ENCODE measurements at regions not wholly inside any gene's neighbourhood (a gene's known extent, or its start where the extent isn't known, plus 50 kb on each side); places are given as distances from the start of the nearest gene placed in this dataset.
A peak's percentile ranks its signal among the peaks of the same experiment; 100 is the strongest.

DNA sequence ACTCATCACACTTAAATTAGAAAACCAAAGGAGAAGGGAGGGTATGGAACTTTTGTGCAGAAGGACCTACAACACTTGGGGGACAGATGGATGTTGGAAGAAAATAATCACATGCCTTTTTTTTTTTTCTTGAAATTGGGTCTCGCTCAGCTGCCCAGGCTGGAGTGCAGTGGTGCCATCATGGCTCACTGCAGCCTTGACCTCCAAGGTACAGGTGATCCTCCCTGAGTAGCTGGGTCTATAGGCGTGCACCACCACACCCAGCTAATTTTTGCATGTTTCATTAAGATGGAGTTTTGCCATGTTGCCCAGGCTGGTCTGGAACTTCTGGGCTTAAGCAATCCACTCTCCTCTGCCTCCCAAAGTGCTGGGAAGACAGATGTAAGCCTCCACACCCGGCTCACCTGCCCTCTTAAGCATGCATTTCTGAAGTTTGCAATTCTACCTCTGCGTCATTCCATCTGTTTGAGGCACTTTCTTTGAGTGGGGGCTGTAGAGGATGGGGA is 370.8 kb upstream of the JARID2 start:
- Histone ChIP-seq H3K27ac (no peak overlapping the region), H3K36me3 (replicated peaks) (no peaks in the 10 kb centered on the region), H3K27me3 (replicated peaks) (no peaks in the 10 kb centered on the region), H3K4me3 (ENCODE audit: low read depth, low read length) (no peak overlapping the region)
- in situ Hi-C loops (cut with HindIII; ENCODE audit: low pct_ligation_motif_present, low sequenced_read_pairs) = no loop called here
- no peak for DNase-seq
- TF ChIP-seq, protein P1, sequence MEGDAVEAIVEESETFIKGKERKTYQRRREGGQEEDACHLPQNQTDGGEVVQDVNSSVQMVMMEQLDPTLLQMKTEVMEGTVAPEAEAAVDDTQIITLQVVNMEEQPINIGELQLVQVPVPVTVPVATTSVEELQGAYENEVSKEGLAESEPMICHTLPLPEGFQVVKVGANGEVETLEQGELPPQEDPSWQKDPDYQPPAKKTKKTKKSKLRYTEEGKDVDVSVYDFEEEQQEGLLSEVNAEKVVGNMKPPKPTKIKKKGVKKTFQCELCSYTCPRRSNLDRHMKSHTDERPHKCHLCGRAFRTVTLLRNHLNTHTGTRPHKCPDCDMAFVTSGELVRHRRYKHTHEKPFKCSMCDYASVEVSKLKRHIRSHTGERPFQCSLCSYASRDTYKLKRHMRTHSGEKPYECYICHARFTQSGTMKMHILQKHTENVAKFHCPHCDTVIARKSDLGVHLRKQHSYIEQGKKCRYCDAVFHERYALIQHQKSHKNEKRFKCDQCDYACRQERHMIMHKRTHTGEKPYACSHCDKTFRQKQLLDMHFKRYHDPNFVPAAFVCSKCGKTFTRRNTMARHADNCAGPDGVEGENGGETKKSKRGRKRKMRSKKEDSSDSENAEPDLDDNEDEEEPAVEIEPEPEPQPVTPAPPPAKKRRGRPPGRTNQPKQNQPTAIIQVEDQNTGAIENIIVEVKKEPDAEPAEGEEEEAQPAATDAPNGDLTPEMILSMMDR (IDR thresholded peaks at IDR 0.05; ENCODE audit: low read depth, low read length, missing control alignments) = no peak

DNA sequence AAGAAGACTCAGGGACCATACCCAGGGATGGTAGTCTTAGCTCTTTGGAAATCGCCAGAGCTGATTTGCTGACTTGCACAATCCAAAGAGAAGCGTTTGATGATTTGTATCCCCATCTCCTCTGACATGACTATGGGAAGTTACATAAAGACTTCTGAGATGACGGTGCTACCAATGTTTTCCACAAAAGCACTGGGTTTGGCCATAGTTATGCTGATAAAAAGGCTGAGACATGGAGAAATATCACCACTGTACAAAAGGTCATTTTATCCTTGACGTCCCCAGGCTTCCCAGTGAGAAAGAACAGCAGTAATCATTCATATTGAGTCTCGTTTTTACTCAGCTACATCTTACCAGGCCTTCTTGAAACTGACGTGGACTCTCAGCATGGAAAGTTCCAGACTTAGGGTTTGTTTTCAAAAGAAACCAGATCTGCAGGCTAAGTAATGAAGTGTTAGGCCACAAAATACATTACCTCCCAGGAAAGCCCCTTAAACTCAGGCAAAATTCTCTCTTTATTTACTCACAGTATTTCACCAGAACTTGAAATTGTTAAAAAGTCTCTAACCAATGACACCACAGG is 370.3 kb upstream of the JARID2 start:
- H3K27ac ChIP-seq = no peak overlapping the region
- DNase-seq = no peak
- no peaks in the 10 kb centered on the region for H3K27me3 ChIP-seq (replicated peaks)
- H3K4me3 ChIP-seq (ENCODE audit: low read depth, low read length) = no peak overlapping the region
- in situ Hi-C loops (cut with HindIII; ENCODE audit: low pct_ligation_motif_present, low sequenced_read_pairs) = no loop called here
- no peaks in the 10 kb centered on the region for H3K36me3 ChIP-seq (replicated peaks)
- TF ChIP-seq, protein P1 (IDR thresholded peaks at IDR 0.05; ENCODE audit: low read depth, low read length, missing control alignments) = no peak

DNA sequence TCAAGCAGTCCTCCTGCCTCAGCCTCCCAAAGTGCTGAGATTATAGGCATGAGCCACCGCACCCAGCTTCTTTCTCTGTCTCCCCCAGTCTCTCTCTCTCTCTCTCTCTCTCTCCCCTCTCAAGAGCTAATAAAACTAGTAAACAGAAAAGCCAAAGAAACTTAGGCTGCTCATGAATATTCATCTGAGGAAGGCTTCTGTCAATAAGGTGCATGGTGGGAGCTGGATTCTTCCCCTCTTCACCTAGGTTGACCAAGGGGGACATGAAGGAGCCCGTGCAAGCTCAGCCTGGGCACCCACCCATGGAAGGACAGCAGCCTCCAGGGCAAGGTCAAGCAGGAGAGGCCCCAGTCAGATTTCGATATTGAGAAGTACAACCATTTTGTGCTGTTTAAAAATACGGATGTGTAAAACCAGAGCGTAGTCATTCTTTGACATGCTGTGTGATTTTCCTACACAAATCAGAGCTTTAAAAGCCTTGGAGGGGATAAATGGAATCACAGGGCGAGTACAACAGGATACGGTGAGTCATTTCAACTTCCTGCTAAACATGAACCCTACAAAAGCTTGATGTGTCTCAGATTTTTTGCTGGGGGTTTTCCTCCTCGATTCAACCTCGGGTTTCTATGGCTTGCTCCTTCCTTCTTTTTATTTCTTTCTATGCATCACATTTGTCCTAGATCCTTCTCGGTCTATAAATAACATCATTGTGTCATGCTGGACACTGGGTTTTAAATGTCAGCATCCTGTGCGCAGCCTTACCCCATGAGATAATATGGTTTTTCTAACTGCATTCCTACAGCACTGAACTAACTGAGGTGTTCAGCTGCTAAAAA is 368.9 kb upstream of the JARID2 start:
- peak; percentile 86 for DNase-seq
- in situ Hi-C loops (cut with HindIII; ENCODE audit: low pct_ligation_motif_present, low sequenced_read_pairs) = no loop called here
- TF ChIP-seq, protein P1 (IDR thresholded peaks at IDR 0.05; ENCODE audit: low read depth, low read length, missing control alignments) = no peak
- no peaks in the 10 kb centered on the region for H3K27me3 ChIP-seq (replicated peaks)
- H3K4me3 ChIP-seq (ENCODE audit: low read depth, low read length) = no peak overlapping the region
- no peaks in the 10 kb centered on the region for H3K36me3 ChIP-seq (replicated peaks)
- peak overlapping the region; percentile 80 for H3K27ac ChIP-seq

DNA sequence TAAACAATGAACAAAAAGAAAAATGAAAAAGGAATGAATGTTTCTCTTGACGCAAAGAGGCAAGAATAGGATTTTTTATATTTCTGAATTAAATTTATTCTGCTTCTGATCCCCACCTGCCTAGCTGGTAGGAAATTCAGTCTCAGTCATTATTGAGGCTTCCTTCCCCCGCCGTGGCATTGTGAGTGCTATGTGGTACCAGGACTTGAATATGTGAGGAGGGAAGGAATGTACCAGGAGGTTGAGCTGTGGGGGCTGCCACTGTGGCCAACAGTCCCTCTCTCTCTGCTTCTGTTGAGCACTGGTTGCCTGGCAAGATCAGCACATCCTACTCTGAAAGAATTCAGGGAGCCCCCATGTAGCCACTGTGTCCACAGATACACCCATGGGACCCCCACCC is 368.1 kb upstream of the JARID2 start:
- Histone ChIP-seq H3K27me3 (replicated peaks) (no peaks in the 10 kb centered on the region), H3K4me3 (ENCODE audit: low read depth, low read length) (no peak overlapping the region), H3K36me3 (replicated peaks) (no peaks in the 10 kb centered on the region), H3K27ac (peak overlapping the region; percentile 80)
- TF ChIP-seq, protein P1 (IDR thresholded peaks at IDR 0.05; ENCODE audit: low read depth, low read length, missing control alignments) = no peak
- in situ Hi-C loops (cut with HindIII; ENCODE audit: low pct_ligation_motif_present, low sequenced_read_pairs) = no loop called here
- peak; percentile 12 for DNase-seq

DNA sequence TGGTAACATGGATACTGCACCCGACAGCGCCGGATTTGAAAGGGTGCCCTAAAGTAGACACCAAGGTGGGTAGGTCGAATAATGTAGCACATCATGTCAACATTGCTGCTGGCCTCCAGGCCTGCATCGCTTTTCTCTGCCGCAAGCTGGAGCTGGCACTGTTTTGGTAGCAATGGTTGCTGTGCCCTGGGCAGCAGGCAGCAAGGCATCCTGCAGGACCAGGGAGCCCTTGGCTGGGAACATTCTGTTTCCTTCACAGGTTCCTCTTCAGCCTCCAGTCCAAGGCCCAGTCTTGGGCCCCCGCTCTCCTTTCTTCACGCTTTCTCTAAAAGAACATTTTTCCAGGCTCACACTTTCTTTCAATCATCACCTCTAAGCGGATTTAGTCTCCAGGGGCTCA is 365.8 kb upstream of the JARID2 start:
- DNase-seq = no peak
- Histone ChIP-seq H3K27ac (no peak overlapping the region), H3K4me3 (ENCODE audit: low read depth, low read length) (no peak overlapping the region), H3K36me3 (replicated peaks) (no peaks in the 10 kb centered on the region), H3K27me3 (replicated peaks) (no peaks in the 10 kb centered on the region)
- in situ Hi-C loops (cut with HindIII; ENCODE audit: low pct_ligation_motif_present, low sequenced_read_pairs) = no loop called here
- TF ChIP-seq, protein P1 (IDR thresholded peaks at IDR 0.05; ENCODE audit: low read depth, low read length, missing control alignments) = no peak
